HCEC 1CT (cell line): ENCODE measurements at regions not wholly inside any gene's neighbourhood (a gene's known extent, or its start where the extent isn't known, plus 50 kb on each side); places are given as distances from the start of the nearest gene placed in this dataset.
"Not testable (repeated sequence)": the region's sequence is repeated elsewhere in the genome, so short reads cannot be mapped to it uniquely, and the experiment has no call there.

ENCODE experiments used
- DNase-seq: peaks from one replicate; pipeline ENCODE4 v3.0.0-alpha.2; 2017

DNA sequence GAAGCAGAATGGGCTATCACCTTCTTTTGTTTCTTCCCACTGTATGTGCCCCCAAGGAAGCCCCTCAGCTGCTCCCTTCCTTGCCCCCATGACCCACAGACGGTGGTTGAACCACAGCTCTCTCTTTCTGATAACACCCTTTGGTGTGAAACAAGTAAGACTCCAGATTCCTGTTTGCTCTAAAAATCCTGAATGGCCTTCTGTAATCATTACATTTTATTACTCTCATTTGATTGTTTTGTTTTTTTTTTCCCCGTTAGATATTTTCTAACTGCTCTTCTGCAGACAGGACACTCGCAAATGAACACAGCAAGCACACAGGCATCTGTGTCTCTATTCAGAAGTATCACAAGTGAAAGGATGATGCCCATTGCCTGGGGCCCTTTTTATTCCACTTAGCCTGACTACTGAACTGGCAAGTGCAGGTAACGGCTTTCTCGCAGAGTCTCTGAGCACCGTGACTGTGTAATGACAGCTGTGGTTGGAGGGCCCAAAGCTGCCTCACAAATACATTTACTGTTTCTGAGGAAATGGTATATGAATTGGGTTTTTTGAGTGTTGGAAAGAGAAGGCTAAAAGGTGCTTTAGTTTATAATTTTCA lies 59.3 kb downstream of the OXGR1 start:
- no peak for DNase-seq

DNA sequence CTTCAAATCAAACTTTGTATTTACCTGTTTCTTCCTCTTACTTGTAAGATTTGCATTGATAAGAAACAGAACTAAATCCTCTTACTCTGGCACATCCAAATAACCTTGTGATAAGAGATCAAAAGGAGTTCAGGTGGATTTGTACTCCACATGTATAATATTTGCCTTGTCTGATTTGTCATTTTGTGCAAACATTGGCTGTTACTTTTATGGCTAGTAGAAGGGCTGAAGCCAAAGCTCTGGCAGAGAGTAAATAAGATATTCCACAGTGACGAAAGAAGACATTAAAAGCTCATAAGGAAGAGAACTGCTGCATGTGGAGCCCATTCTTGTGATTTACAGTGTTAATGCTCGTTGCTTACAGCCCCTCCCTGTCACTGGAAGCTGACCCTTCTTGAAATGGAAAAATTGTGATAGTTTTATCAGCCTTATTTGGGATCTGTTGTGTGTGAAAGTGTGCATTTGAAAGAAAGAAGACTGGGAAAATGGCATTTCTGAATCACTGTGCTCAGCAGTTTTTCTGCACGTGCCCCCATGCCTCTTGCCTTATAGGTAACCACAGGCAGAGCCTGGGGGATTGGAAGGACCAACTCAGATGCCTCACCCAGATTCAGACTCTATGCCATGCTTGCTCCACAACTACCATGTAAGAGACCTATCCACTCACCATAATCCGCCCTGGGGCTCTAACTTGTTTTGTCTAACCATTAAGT lies 68.2 kb downstream of the OXGR1 start:
- DNase-seq, result no peak

DNA sequence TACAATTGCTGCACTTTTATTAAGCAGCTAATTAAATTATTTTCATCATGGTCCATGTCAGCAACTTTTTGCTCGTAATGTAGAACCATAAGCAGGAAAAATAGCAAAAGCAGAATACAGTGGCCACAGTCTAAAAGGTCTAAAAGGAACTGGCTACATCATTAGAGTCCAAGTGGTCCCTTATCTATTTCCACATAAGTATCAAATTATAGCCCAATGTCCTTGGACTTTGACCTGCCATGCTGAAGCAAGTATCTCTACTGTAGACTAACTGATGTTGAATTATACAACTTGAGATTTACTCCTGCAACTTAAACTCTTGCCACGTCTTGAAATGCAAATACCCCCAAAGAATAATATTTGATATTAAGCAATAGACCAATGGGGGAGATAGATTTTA lies 68.8 kb downstream of the OXGR1 start:
- DNase-seq, result no peak

DNA sequence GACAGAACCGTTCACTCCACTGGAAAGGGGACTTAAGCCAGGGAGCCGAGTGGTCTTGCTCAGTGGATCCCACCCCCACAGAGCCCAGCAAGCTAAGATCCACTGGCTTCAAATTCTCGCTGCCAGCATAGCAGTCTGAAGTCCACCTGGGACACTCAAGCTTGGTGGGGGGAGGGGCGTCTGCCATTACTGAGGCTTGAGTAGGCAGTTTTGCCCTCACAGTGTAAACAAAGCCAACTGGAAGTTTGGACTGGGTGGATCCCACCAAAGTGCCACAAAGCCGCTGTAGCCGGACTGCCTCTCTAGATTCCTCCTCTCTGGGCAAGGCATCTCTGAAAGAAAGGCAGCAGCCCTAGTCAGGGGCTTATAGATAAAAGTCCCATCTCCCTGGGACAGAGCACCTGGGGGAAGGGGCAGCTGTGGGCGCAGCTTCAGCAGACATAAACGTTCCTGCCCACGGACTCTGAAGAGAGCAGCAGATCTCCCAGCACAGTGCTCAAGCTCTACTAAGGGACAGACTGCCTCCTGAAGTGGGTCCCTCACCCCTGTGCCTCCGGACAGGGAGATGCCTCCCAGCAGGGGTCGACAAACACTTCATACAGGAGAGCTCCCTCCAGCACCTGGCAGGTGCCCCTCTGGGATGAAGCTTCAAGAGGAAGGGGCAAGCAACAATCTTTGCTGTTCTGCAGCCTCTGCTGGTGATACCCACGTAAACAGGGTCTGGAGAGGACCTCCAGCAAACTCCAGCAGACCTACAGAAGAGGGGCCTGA lies 75.2 kb downstream of the OXGR1 start:
- not testable (repeated sequence) for DNase-seq

DNA sequence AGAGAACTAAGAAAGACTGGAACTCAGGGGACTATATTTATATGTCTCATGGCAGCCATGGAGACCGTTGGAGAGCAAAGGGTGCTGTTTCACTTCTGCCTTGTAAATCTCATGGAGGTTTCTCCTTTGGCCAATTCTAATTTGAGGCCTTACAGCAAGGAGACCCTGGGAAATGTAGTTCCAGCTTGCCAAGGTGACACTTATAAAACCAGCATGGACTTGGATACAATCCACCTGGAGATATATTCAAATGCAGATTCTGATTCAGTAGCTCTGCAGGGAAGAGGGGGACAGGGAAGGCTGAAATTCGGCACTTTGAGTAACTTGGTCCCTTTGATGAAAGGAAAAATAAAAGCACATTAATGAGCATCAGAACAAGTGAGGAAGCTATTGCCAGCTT lies 90.0 kb downstream of the OXGR1 start:
- no peak for DNase-seq

DNA sequence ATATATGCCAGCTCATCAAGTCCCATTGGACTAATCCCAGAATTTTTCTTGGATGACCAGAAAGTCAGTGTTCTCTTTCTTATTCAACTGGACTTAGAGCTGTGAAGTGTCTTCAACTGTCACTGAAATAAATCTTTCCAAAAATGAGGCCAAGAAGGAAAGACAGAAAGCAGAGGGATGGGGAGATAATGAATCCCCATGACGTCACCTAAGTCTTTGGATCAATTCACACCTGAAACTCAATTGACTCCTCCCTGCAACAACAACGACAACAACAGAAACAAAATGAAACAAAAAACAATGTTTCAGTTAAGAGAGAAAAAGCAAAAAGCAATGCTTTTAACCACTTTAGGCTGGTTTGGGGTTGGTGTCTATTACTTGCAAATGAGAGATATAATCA lies 91.2 kb downstream of the OXGR1 start:
- no peak for DNase-seq

DNA sequence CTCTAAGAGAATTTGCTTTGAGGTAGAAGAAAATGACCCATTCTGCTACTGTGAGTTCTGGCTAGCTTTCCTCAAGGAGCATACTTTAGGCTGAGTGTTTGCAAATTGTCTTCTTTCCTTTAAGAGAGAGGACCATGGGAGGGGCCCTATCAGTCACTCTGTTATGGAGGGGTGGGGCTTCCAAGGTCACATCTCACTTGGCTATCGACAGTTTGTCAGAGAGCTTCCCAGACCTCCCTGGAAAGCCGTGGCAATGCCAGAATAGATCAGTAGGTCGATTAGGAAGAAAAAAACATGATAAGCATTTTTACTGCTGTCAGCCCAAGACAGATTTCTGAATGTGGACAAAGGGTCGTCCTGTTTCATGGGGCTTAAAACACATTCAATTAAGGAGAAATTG lies 93.3 kb downstream of the OXGR1 start:
- no peak for DNase-seq

DNA sequence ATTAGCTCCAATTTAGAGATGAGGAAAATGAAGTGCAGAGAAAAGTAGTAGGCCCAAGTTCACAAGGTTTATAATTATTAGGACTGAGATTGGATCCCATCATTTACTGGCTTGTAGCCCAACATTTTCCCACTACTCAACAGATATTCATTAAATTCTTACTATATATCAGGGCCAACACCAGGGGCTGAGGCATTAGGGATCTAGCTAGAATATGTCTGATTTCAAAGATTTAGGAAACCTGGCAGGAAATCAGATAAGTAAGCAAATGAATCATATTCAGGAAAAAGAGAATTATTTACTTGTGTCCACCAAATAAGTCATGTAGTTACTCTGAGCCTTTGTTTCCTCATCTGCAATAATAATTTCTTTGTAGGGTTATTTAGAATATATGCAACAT lies 94.3 kb downstream of the OXGR1 start:
- DNase-seq, result peak; percentile 16

DNA sequence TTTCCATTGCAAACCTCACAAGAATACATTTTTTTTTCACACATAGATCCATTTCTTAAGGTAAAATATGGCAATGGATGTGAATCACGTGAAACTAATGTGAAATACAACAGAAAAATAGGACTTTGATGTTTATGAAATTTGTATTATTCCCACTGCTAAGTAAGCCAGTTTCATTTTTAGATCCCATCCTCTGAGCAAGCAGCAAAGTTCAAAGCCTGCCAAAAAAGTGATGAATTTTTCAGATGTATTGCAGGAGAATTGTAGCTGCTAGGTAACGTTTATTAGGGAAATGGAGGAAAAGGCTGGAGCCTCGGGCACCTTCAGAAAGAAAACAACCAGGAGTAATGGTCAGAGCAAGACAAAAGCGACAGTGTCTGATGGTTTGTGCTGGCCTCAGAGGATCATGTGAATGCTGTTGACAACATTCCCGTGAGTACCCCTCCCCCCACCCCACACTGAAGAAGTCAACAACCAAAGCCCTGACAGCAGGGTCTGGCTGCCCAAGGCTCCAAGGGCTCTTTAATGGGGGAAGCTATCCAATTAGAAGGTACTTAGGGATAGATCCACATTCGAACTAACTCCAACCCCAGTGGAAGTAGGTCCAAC lies 95.5 kb downstream of the OXGR1 start:
- peak; percentile 10 for DNase-seq

DNA sequence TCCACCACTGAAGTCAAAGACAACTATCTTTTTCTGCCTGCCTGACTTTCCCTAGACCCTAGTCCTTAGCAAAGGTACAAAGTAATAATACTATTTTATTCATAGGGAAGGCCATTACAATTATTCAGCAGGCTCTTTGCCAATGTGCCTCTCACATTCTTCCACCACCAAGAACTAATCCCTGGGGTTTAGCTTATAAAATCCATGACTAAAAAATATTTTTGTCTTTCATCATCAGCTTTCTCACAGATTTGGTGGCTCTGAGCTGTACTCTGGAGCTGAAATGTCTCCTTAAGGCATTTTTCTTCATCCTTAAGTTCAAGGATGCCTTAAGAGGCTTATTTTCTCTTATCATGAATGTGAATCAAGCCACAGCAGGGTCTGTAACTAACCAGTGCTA lies 96.1 kb downstream of the OXGR1 start:
- peak; percentile 87 for DNase-seq
